ENCODE measurements at regions not wholly inside any gene's neighbourhood (a gene's known extent, or its start where the extent isn't known, plus 50 kb on each side); places are given as distances from the start of the nearest gene placed in this dataset.

DNA sequence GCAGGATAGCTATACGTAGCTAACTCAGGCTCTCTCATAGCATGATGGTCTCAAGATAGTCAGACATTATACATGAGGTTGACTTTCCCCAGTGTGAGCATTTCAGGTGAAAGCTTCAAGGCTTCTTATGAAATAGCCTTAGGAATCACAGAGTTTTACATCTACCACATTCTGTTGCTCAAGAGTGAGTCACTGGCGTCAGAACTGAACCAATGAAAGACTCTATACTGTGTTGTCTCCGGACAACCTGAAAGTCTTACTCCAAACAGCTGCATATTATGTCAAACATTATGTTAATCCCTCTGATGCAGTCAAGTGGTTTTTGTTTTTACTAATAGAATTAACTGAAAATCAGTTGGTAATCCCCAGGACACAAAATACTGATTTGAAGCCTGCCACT is 79.8 kb upstream of the TRDN start:
- H3K27me3 ChIP-seq (ENCODE audit: insufficient read depth, poor library complexity, severe bottlenecking), result no peaks in the 10 kb centered on the region
- TF ChIP-seq, protein P1, sequence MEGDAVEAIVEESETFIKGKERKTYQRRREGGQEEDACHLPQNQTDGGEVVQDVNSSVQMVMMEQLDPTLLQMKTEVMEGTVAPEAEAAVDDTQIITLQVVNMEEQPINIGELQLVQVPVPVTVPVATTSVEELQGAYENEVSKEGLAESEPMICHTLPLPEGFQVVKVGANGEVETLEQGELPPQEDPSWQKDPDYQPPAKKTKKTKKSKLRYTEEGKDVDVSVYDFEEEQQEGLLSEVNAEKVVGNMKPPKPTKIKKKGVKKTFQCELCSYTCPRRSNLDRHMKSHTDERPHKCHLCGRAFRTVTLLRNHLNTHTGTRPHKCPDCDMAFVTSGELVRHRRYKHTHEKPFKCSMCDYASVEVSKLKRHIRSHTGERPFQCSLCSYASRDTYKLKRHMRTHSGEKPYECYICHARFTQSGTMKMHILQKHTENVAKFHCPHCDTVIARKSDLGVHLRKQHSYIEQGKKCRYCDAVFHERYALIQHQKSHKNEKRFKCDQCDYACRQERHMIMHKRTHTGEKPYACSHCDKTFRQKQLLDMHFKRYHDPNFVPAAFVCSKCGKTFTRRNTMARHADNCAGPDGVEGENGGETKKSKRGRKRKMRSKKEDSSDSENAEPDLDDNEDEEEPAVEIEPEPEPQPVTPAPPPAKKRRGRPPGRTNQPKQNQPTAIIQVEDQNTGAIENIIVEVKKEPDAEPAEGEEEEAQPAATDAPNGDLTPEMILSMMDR (IDR thresholded peaks at IDR 0.05; ENCODE audit: poor library complexity, severe bottlenecking), result no peak
- H3K27ac ChIP-seq (ENCODE audit: poor library complexity, severe bottlenecking), result no peak overlapping the region
- ATAC-seq (ENCODE audit: low read depth) (peak; percentile 79), DNase-seq (ENCODE audit: low spot score) (no peak)
- H3K4me1 ChIP-seq (ENCODE audit: insufficient read depth, poor library complexity, severe bottlenecking), result no peaks in the 10 kb centered on the region
- H3K36me3 ChIP-seq (ENCODE audit: low read depth), result no peaks in the 10 kb centered on the region
- no peak overlapping the region for H3K4me3 ChIP-seq (ENCODE audit: severe bottlenecking)
- H3K9me3 ChIP-seq (ENCODE audit: severe bottlenecking), result no peaks in the 10 kb centered on the region

DNA sequence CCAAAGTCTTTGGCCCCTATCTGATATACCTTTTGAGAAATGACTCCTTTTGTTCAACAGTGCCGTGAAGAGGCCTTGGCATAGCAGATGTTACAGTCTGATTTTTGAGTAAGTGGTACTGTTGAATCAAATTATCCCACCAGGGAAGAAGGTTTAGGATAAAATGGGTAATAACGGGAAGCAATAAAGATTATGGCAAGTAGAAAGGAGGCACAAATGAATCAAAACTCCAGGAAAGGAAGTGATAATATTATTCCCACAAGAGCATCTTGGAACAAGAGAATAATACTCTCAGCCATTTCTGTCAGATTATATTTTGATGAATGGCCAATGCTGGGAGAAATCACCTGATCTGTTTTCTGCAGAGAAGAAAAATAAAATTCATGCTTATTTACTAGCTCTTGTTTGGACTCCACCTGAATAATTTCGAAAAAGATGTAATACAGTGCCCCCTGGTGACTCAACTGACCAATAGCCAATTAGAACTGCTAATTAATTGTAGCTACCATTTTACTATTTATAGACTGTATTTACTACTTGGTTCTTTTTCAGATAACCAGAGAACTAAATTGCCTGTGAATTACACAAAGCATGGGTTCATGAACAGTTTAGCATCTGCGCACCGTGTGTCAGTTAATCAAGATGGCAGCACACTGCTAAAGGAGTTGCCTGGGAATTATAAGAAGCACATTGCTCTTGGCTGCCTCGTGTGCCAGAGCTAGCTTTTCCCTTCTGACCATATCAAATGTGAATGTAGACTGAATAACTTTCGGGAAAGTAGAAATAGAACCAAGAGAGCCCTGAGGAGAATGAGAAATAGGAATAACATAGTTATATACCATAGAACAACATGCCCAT is 78.5 kb upstream of the TRDN start:
- TF ChIP-seq, protein P1 (IDR thresholded peaks at IDR 0.05; ENCODE audit: poor library complexity, severe bottlenecking), result peak; percentile 69
- no peak overlapping the region for H3K27ac ChIP-seq (ENCODE audit: poor library complexity, severe bottlenecking)
- ATAC-seq (ENCODE audit: low read depth), result 0 out of 3 replicates have a peak, but pooled peaks have one; percentile 31

DNA sequence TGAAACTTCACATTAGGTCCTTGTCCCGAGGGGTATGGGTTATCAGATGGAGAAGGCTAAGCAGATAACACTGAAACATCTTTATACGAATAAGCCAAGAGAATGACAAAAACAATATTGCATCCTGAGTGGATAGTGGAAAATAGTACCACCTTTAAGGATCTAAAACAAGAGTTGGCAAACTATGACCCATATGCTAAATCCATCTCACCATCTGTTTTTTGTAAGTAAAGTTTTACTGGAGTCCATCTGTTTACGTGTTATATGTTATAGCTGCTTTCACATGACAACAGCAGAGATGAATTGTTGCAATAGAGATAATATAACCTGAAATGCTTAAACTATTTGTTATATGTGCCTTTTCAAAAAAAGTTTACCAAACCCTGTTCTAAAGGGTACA is 76.1 kb upstream of the TRDN start:
- DNase-seq (ENCODE audit: low spot score) (no peak), ATAC-seq (ENCODE audit: low read depth) (no peak)
- TF ChIP-seq, protein P1 (IDR thresholded peaks at IDR 0.05; ENCODE audit: poor library complexity, severe bottlenecking), result no peak
- H3K9me3 ChIP-seq (ENCODE audit: severe bottlenecking), result no peaks in the 10 kb centered on the region
- H3K4me3 ChIP-seq (ENCODE audit: severe bottlenecking), result no peak overlapping the region
- H3K27me3 ChIP-seq (ENCODE audit: insufficient read depth, poor library complexity, severe bottlenecking), result no peaks in the 10 kb centered on the region
- no peaks in the 10 kb centered on the region for H3K36me3 ChIP-seq (ENCODE audit: low read depth)
- no peaks in the 10 kb centered on the region for H3K4me1 ChIP-seq (ENCODE audit: insufficient read depth, poor library complexity, severe bottlenecking)
- H3K27ac ChIP-seq (ENCODE audit: poor library complexity, severe bottlenecking), result no peak overlapping the region

More for the DNA sequence above, 78.5 kb upstream of the TRDN start:
- Histone ChIP-seq H3K36me3 (ENCODE audit: low read depth) (no peaks in the 10 kb centered on the region), H3K9me3 (ENCODE audit: severe bottlenecking) (no peaks in the 10 kb centered on the region), H3K27me3 (ENCODE audit: insufficient read depth, poor library complexity, severe bottlenecking) (no peaks in the 10 kb centered on the region), H3K4me3 (ENCODE audit: severe bottlenecking) (no peak overlapping the region), H3K4me1 (ENCODE audit: insufficient read depth, poor library complexity, severe bottlenecking) (no peaks in the 10 kb centered on the region)
- DNase-seq (ENCODE audit: low spot score), result no peak

DNA sequence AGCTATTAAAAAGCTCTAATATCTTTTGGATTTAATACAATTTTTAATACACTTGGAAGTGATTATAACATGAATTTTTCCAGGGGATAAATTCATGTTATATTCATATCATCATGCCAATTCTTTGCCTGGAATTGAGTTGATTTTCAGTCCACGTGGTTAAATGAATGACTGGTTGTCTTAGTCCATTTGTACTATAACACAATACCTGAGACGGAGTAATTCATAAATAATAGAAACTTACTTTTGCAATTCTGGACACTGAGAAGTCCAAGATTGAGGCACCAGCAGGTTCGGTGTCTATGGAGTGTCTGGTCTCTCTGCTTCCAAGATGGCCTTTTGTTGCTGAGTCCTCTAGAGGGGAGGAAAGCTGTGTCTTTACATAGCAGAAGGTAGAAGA is 66.2 kb upstream of the TRDN start:
- Histone ChIP-seq H3K36me3 (ENCODE audit: low read depth) (no peaks in the 10 kb centered on the region), H3K4me3 (ENCODE audit: severe bottlenecking) (no peak overlapping the region), H3K27me3 (ENCODE audit: insufficient read depth, poor library complexity, severe bottlenecking) (no peaks in the 10 kb centered on the region), H3K9me3 (ENCODE audit: severe bottlenecking) (no peaks in the 10 kb centered on the region), H3K27ac (ENCODE audit: poor library complexity, severe bottlenecking) (no peak overlapping the region), H3K4me1 (ENCODE audit: insufficient read depth, poor library complexity, severe bottlenecking) (no peaks in the 10 kb centered on the region)
- ATAC-seq (ENCODE audit: low read depth) (no peak), DNase-seq (ENCODE audit: low spot score) (no peak)
- TF ChIP-seq, protein P1 (IDR thresholded peaks at IDR 0.05; ENCODE audit: poor library complexity, severe bottlenecking), result no peak

DNA sequence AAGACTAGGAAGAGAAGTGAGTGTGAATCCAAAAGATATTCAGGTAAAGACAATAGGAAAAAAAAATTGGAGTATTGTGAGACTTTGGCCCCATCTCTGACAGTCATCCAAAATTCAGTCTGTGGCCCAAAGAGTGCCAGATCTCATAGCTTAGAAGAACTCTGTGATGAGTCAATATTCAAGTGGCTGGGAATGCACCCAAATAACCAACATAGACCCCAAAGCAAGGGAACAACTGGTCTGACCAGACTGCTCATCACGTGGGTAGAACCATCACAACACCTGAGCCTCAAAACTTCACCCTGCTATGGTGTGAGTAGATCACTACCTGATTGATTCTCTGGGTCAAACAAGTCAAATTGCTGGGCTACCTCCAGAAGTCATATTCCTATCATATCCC is 51.1 kb upstream of the TRDN start:
- peaks cover 2% of the 10 kb centered on the region for H3K27me3 ChIP-seq (ENCODE audit: insufficient read depth, poor library complexity, severe bottlenecking)
- TF ChIP-seq, protein P1 (IDR thresholded peaks at IDR 0.05; ENCODE audit: poor library complexity, severe bottlenecking), result no peak
- no peak for ATAC-seq (ENCODE audit: low read depth)
- H3K36me3 ChIP-seq (ENCODE audit: low read depth), result no peaks in the 10 kb centered on the region
- no peaks in the 10 kb centered on the region for H3K9me3 ChIP-seq (ENCODE audit: severe bottlenecking)
- H3K27ac ChIP-seq (ENCODE audit: poor library complexity, severe bottlenecking), result no peak overlapping the region
- no peak for DNase-seq (ENCODE audit: low spot score)
- no peaks in the 10 kb centered on the region for H3K4me1 ChIP-seq (ENCODE audit: insufficient read depth, poor library complexity, severe bottlenecking)
- no peak overlapping the region for H3K4me3 ChIP-seq (ENCODE audit: severe bottlenecking)
